Erythroblast (primary cell): ENCODE measurements at regions not wholly inside any gene's neighbourhood (a gene's known extent, or its start where the extent isn't known, plus 50 kb on each side); places are given as distances from the start of the nearest gene placed in this dataset.

Source experiments
- GATA1 ChIP-seq: IDR thresholded peaks from 2 replicates; pipeline ENCODE4 v1.6.1; 2011; ENCODE audit warnings: low read depth, mild to moderate bottlenecking, control low read depth, low read length, moderate library complexity
- POLR2A ChIP-seq: IDR thresholded peaks from 2 replicates; pipeline ENCODE4 v1.6.1; 2011; ENCODE audit warnings: mild to moderate bottlenecking, low read length

GRCh38 chrX:22800806-22801205, 199.0 kb upstream of the DDX53 start:
- no peak for TF ChIP-seq POLR2A
- no peak for TF ChIP-seq GATA1
